Omental fat pad (tissue), 3 donors: ENCODE measurements at regions not wholly inside any gene's neighbourhood (a gene's known extent, or its start where the extent isn't known, plus 50 kb on each side); places are given as distances from the start of the nearest gene placed in this dataset.

ENCODE experiments used
- ATAC-seq: fragments of 150-250 bp; one replicate; pipeline ENCODE4 v1.9.1; 2016; ENCODE audit warnings: mild to moderate bottlenecking, moderate library complexity; ENCODE audit not compliant: low FRiP score
- DNase-seq: peaks from one replicate; pipeline ENCODE4 v3.0.0-alpha.2; 2019; ENCODE audit warnings: low spot score
- TF ChIP-seq, protein P1 (sequence below), 3 donors: fragments of 450-650 bp; IDR thresholded peaks; one replicate each; pipeline ENCODE4 v1.5.1; 2016 to 2017; ENCODE audit warnings: antibody characterized with exemption in 3 of 3, mild to moderate bottlenecking in 3 of 3, moderate library complexity in 2 of 3

DNA sequence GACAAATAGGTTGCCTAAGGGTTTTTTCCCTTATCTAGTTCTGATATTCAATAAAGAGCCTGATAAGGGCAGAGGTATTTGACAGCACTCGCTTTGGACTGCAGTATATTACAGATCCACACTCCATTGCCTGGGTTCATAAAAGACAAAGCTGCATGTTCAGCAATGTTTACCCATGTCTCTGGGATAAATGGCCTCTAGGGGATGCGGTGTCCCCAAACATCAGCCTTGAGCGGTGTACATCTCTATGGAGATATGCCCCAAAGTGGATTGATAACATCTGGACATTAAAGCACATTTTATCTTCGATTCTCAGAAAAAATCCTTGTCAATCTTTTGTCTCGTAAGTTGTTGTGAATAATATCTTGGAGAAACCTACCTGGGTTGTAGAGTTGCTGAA lies 660.8 kb upstream of the AADAT start:
- DNase-seq, result no peak

DNA sequence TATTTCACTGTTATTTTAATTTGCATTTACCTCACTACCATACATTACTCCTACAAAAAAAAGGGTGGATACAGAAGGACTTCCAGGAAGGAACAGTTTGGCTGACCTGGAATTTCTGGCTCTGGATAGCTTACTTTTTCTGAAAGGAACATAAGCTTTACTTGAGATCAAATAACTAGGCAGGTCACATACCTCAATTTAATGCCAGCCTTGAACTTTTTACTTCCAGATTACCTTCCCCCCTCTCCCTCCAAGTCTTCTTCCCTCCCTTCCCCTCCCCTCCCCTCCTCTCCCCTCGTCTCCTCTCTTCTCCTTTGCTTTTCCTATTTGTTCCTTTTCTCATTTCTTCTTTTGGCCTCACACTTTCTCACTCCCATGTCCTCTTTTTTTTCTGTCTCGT lies 659.2 kb upstream of the AADAT start:
- DNase-seq, result no peak
- TF ChIP-seq, protein P1, sequence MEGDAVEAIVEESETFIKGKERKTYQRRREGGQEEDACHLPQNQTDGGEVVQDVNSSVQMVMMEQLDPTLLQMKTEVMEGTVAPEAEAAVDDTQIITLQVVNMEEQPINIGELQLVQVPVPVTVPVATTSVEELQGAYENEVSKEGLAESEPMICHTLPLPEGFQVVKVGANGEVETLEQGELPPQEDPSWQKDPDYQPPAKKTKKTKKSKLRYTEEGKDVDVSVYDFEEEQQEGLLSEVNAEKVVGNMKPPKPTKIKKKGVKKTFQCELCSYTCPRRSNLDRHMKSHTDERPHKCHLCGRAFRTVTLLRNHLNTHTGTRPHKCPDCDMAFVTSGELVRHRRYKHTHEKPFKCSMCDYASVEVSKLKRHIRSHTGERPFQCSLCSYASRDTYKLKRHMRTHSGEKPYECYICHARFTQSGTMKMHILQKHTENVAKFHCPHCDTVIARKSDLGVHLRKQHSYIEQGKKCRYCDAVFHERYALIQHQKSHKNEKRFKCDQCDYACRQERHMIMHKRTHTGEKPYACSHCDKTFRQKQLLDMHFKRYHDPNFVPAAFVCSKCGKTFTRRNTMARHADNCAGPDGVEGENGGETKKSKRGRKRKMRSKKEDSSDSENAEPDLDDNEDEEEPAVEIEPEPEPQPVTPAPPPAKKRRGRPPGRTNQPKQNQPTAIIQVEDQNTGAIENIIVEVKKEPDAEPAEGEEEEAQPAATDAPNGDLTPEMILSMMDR (IDR thresholded peaks at IDR 0.05), result no peak
- no peak for ATAC-seq

More for the DNA sequence above, 660.8 kb upstream of the AADAT start:
- no peak for ATAC-seq
- TF ChIP-seq, protein P1 (IDR thresholded peaks at IDR 0.05), result no peak

DNA sequence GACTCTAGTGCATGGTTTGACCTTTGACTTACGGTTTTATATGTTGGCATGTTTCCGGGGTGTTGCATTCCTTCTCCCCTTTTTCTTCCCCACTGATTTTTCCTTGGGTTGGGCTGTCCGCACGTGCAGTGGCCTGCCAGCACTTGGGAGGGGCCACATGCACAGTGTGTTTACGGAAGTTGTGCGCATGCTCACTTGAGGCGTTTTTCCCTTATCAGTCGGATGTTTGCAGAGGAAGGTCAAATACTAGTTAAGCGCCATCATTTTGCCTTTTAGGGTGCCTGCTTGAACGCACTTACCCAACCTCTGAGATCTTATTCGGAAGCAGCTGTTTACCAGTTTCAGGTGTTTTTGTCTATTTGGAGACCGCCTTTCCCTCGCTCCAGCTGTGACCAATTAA lies 653.9 kb upstream of the AADAT start:
- DNase-seq, result no peak
- TF ChIP-seq, protein P1 (IDR thresholded peaks at IDR 0.05), result no peak

DNA sequence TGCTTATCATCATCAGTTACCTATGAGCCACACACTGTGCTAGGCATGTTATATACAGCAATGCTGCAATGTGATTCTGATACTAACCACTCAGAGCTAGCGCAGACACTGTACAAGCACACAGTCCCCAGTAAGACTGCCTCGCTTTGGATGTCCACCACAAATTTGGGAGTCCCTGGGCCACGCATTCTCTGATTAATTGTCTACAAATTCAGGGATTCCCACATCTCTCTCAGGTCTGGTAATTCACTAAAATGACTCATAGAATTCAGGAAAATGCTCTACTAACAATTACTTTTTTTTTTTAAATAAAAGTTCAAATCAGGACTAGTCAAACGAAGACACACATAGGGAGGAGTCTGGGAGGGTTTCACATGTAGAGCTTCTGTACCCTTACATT lies 652.1 kb upstream of the AADAT start:
- DNase-seq (no peak), ATAC-seq (no peak)

More for the DNA sequence above, 653.9 kb upstream of the AADAT start:
- no peak for ATAC-seq

DNA sequence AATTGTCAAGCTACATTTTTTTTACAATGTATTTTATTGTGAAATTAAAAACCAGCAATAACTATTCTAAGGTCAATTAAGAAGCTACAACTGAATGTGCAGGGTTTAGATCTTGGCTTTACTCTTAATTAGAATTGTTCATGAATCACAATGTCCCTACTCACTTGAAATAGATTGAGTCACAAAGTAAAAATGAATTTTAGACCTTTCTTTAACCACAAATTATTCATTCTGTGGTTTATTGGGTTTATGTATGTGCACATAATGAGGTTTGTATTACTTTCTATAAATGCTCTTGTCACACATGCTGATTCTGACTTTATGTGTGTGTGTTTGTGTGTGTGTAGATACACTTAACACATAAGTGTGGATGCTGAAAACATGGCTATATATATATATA lies 647.0 kb upstream of the AADAT start:
- TF ChIP-seq, protein P1 (IDR thresholded peaks at IDR 0.05), result no peak
- no peak for DNase-seq
- ATAC-seq, result no peak

More for the DNA sequence above, 652.1 kb upstream of the AADAT start:
- TF ChIP-seq, protein P1 (IDR thresholded peaks at IDR 0.05), result no peak

DNA sequence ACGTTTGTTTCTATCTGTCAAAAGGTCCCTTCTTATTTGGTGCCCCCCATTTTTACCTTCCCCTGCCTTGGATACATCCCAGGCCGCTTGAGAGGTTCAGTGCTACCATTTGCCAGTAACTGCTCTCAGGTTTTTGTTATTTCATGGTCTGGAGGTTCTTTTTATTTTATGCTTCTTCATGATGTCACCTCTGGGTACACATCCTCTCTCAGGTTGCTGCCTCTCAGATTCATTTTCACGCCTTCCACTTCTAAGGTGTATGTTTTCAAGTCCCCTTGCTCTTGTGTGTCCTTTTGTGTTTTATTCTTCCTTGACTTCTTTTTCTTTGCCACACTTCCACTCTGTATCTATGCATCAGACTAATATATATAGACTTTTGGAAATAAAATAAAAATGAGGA lies 640.1 kb upstream of the AADAT start:
- ATAC-seq, result no peak
- TF ChIP-seq, protein P1 (IDR thresholded peaks at IDR 0.05), result no peak
- no peak for DNase-seq

DNA sequence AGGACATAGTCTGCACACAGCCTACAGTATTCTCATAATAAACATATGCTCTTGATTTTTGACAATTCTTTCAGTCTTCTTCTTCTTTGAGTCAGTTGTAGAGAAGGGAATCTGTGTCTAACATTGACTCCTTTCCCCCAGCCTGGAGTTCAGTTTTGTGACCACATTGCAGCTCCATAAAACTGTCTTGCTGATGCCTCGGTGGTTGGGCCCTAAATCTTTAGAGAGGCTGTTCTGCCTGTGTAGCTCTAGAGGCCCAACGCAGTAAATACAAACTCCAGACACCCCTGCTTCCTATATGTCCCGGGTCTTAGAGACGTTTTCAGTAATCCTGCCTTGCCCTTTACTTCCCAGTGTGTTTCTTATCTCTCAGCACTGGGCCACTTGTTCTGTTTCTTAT lies 639.5 kb upstream of the AADAT start:
- no peak for ATAC-seq
- TF ChIP-seq, protein P1 (IDR thresholded peaks at IDR 0.05), result no peak
- no peak for DNase-seq
